ENCODE measurements at regions not wholly inside any gene's neighbourhood (a gene's known extent, or its start where the extent isn't known, plus 50 kb on each side); places are given as distances from the start of the nearest gene placed in this dataset.

DNA sequence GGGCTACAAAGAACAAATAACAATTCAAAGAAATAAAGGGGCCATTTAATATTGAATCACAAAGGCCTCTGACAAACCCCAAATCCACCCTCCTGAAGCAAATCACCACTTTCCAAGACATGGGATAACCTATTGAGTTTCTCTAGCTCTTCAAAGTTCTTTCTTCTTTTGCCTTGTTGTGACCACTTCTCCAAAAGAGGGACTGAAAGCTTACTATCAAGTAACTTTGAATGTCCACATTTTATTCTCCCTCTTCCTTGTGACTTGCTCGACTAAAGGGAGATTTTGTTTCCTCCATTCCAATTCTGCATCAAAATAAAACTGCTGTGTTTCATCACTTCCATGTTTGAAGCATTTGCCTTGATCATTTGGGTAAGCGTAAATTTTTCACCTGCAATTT is 166.6 kb upstream of the SLC7A11 start:
- intact Hi-C loops (cut with micrococcal nuclease): no loop called here
- H3K9me3 ChIP-seq (replicated peaks; ENCODE audit: control insufficient read depth, insufficient read depth, low read length): no peaks in the 10 kb centered on the region
- no TSS peak for BruUV-seq (replicated peaks)
- no peak for DNase-seq (ENCODE audit: low read depth, low spot score)
- ChIA-PET CTCF (no interaction called here), POLR2A (no interaction called here)
- no peaks in the 10 kb centered on the region for H3K4me1 ChIP-seq (ENCODE audit: control insufficient read depth, extremely low read depth, insufficient read depth, low read length)
- H3K4me2 ChIP-seq (ENCODE audit: insufficient read depth, low read length): no peak overlapping the region
- no peaks in the 10 kb centered on the region for H3K79me2 ChIP-seq (ENCODE audit: control insufficient read depth, insufficient read depth, low read length)
- dilution Hi-C loops (cut with MboI; ENCODE audit: extremely low pct_ligation_motif_present, low sequenced_read_pairs): no loop called here
- H2AFZ ChIP-seq (ENCODE audit: low read depth, low read length): no peak overlapping the region
- TF ChIP-seq FOS (IDR thresholded peaks at IDR 0.05; ENCODE audit: borderline replicate concordance, insufficient read depth, low read length) (no peak), MYC (IDR thresholded peaks at IDR 0.05; ENCODE audit: low read depth, low read length) (no peak)
- no peaks in the 10 kb centered on the region for H3K36me3 ChIP-seq (ENCODE audit: control insufficient read depth in 2 of 2, extremely low read depth in 1 of 2, insufficient read depth in 2 of 2, low read length in 2 of 2)
- no peak for FAIRE-seq
- H3K9me1 ChIP-seq (replicated peaks; ENCODE audit: control insufficient read depth, extremely low read depth, insufficient read depth, low read length): no peaks in the 10 kb centered on the region
- no peaks in the 10 kb centered on the region for H3K27me3 ChIP-seq (ENCODE audit: control insufficient read depth in 2 of 2, insufficient read depth in 2 of 2, low read length in 2 of 2)
- H3K4me3 ChIP-seq (replicated peaks in 1 of 3; ENCODE audit: insufficient read depth in 1 of 3, low read depth in 1 of 3, low read length in 3 of 3): no peak overlapping the region
- no peak overlapping the region for H3K27ac ChIP-seq (ENCODE audit: insufficient read depth, low read depth, low read length)
- H4K20me1 ChIP-seq (replicated peaks; ENCODE audit: control insufficient read depth, extremely low read depth, insufficient read depth, low read length): no peaks in the 10 kb centered on the region
- no peak overlapping the region for H3K9ac ChIP-seq (replicated peaks; ENCODE audit: extremely low read depth, insufficient read depth, low read length)

DNA sequence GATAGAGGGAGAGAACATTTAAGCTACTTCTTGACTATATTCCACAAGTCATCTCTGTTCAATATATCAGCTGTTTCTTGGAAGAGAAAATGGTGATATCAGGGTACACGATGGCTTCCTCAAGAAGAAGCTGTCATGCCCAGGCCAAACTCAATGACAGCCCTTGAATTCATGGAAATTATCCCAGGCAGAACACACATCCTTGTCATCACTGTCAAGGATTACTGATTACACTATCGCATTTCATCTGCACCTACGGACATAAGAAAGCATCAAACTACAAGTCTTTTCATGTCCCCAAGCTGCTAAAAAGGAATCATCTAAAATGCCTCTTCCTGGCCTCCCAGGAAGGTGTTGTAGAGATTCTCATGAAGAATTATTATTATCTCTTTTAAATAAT is 165.2 kb upstream of the SLC7A11 start:
- dilution Hi-C loops (cut with MboI; ENCODE audit: extremely low pct_ligation_motif_present, low sequenced_read_pairs): no loop called here
- ChIA-PET POLR2A (no interaction called here), CTCF (no interaction called here)
- Histone ChIP-seq H3K9me1 (replicated peaks; ENCODE audit: control insufficient read depth, extremely low read depth, insufficient read depth, low read length) (no peaks in the 10 kb centered on the region), H3K36me3 (ENCODE audit: control insufficient read depth in 2 of 2, extremely low read depth in 1 of 2, insufficient read depth in 2 of 2, low read length in 2 of 2) (no peaks in the 10 kb centered on the region), H3K27me3 (ENCODE audit: control insufficient read depth in 2 of 2, insufficient read depth in 2 of 2, low read length in 2 of 2) (no peaks in the 10 kb centered on the region), H3K27ac (ENCODE audit: insufficient read depth, low read depth, low read length) (no peak overlapping the region), H3K4me2 (ENCODE audit: insufficient read depth, low read length) (no peak overlapping the region), H2AFZ (ENCODE audit: low read depth, low read length) (no peak overlapping the region), H3K4me3 (replicated peaks in 1 of 3; ENCODE audit: insufficient read depth in 1 of 3, low read depth in 1 of 3, low read length in 3 of 3) (no peak overlapping the region), H3K9ac (replicated peaks; ENCODE audit: extremely low read depth, insufficient read depth, low read length) (no peak overlapping the region), H3K9me3 (replicated peaks; ENCODE audit: control insufficient read depth, insufficient read depth, low read length) (no peaks in the 10 kb centered on the region), H3K79me2 (ENCODE audit: control insufficient read depth, insufficient read depth, low read length) (no peaks in the 10 kb centered on the region), H4K20me1 (replicated peaks; ENCODE audit: control insufficient read depth, extremely low read depth, insufficient read depth, low read length) (no peaks in the 10 kb centered on the region), H3K4me1 (ENCODE audit: control insufficient read depth, extremely low read depth, insufficient read depth, low read length) (no peaks in the 10 kb centered on the region)
- TF ChIP-seq, protein P1, sequence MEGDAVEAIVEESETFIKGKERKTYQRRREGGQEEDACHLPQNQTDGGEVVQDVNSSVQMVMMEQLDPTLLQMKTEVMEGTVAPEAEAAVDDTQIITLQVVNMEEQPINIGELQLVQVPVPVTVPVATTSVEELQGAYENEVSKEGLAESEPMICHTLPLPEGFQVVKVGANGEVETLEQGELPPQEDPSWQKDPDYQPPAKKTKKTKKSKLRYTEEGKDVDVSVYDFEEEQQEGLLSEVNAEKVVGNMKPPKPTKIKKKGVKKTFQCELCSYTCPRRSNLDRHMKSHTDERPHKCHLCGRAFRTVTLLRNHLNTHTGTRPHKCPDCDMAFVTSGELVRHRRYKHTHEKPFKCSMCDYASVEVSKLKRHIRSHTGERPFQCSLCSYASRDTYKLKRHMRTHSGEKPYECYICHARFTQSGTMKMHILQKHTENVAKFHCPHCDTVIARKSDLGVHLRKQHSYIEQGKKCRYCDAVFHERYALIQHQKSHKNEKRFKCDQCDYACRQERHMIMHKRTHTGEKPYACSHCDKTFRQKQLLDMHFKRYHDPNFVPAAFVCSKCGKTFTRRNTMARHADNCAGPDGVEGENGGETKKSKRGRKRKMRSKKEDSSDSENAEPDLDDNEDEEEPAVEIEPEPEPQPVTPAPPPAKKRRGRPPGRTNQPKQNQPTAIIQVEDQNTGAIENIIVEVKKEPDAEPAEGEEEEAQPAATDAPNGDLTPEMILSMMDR (IDR thresholded peaks at IDR 0.05; ENCODE audit: extremely low read depth in 1 of 2, insufficient read depth in 1 of 2, low read depth in 1 of 2, low read length in 2 of 2): no peak
- no peak for TF ChIP-seq EZH2 (IDR thresholded peaks at IDR 0.05; ENCODE audit: borderline replicate concordance, low read depth, low read length, severe bottlenecking)
- TF ChIP-seq GATA2 (IDR thresholded peaks at IDR 0.05; ENCODE audit: insufficient read depth, insufficient read length, low read depth, low read length): no peak
- no peak for TF ChIP-seq POLR2AphosphoS5 (IDR thresholded peaks at IDR 0.05; ENCODE audit: insufficient read depth, low read depth, low read length)
- TF ChIP-seq JUN (IDR thresholded peaks at IDR 0.05; ENCODE audit: borderline replicate concordance, insufficient read depth, insufficient read length, low read depth): no peak
- no peak for TF ChIP-seq POLR2A (IDR thresholded peaks at IDR 0.05; ENCODE audit: low read depth, low read length)
- TF ChIP-seq FOS (IDR thresholded peaks at IDR 0.05; ENCODE audit: borderline replicate concordance, insufficient read depth, low read length): no peak
- DNase-seq (ENCODE audit: low read depth, low spot score): no peak
- intact Hi-C loops (cut with micrococcal nuclease): no loop called here
- no peak for FAIRE-seq
- BruUV-seq (replicated peaks): no TSS peak
